Cardiac muscle cell (in vitro differentiated cells and primary cell): ENCODE measurements at regions not wholly inside any gene's neighbourhood (a gene's known extent, or its start where the extent isn't known, plus 50 kb on each side); places are given as distances from the start of the nearest gene placed in this dataset.

Source experiments
- DNase-seq, 2 donors: peaks; one replicate each; pipeline versions ENCODE4 v3.0.0 to v3.0.0-alpha.2; 2010 to 2017; ENCODE audit warnings: low read depth in 1 of 2, low spot score in 1 of 2
- H3K27ac ChIP-seq: fragments of 200-600 bp; sonication (generic); 2 replicates; pipeline ENCODE4 v1.5.1; 2016
- H3K27me3 ChIP-seq: fragments of 200-600 bp; sonication (generic); 2 replicates; pipeline ENCODE4 v1.6.0; 2016; ENCODE audit warnings: control low read depth
- H3K36me3 ChIP-seq: fragments of 200-600 bp; sonication (generic); 2 replicates; pipeline ENCODE4 v1.5.1; 2016; ENCODE audit warnings: control low read depth
- H3K4me1 ChIP-seq: fragments of 200-600 bp; sonication (generic); 2 replicates; pipeline ENCODE4 v1.8.1; 2017; ENCODE audit warnings: low read depth, mild to moderate bottlenecking, mixed run types
- H3K4me3 ChIP-seq: fragments of 200-600 bp; sonication (generic); 2 replicates; pipeline ENCODE4 v1.5.1; 2016; ENCODE audit warnings: mild to moderate bottlenecking
- H3K9me3 ChIP-seq: fragments of 200-600 bp; sonication (generic); 2 replicates; pipeline ENCODE4 v1.5.1; 2017; ENCODE audit warnings: low read depth, mild to moderate bottlenecking, control low read depth
- CTCF ChIP-seq: IDR thresholded peaks from 2 replicates; pipeline ENCODE4 v1.5.1; 2012; ENCODE audit warnings: low read depth, mild to moderate bottlenecking, low read length

GRCh38 chr3:162196964-162197363 is 700.4 kb downstream of the OTOL1 start:
- H3K27me3 ChIP-seq = no peaks in the 10 kb centered on the region
- no peak for TF ChIP-seq CTCF
- H3K9me3 ChIP-seq = no peaks in the 10 kb centered on the region

GRCh38 chr3:162200836-162201235 is 704.2 kb downstream of the OTOL1 start:
- no peaks in the 10 kb centered on the region for H3K27me3 ChIP-seq
- no peak for TF ChIP-seq CTCF
- H3K4me3 ChIP-seq = no peak overlapping the region
- no peak overlapping the region for H3K27ac ChIP-seq
- no peaks in the 10 kb centered on the region for H3K36me3 ChIP-seq
- DNase-seq = peak in 1 of 2 donors; percentile 54
- no peaks in the 10 kb centered on the region for H3K4me1 ChIP-seq
- H3K9me3 ChIP-seq = no peaks in the 10 kb centered on the region

More at GRCh38 chr3:162196964-162197363, 700.4 kb downstream of the OTOL1 start:
- H3K36me3 ChIP-seq = no peaks in the 10 kb centered on the region
- no peak overlapping the region for H3K4me3 ChIP-seq
- H3K27ac ChIP-seq = no peak overlapping the region
- no peak for DNase-seq
- peaks cover 17% of the 10 kb centered on the region for H3K4me1 ChIP-seq

- H3K36me3 ChIP-seq = no peaks in the 10 kb centered on the region
Observed at GRCh38 chr3:162206648-162207047, 710.0 kb downstream of the OTOL1 start.

GRCh38 chr3:162211470-162211869 is 714.9 kb downstream of the OTOL1 start:
- Histone ChIP-seq H3K4me1 (no peaks in the 10 kb centered on the region), H3K27me3 (no peaks in the 10 kb centered on the region), H3K9me3 (no peaks in the 10 kb centered on the region), H3K27ac (no peak overlapping the region), H3K4me3 (no peak overlapping the region), H3K36me3 (no peaks in the 10 kb centered on the region)
- TF ChIP-seq CTCF = no peak
- DNase-seq = no peak

More at GRCh38 chr3:162206648-162207047, 710.0 kb downstream of the OTOL1 start:
- Histone ChIP-seq H3K9me3 (no peaks in the 10 kb centered on the region), H3K27me3 (no peaks in the 10 kb centered on the region), H3K4me3 (no peak overlapping the region), H3K4me1 (no peaks in the 10 kb centered on the region), H3K27ac (no peak overlapping the region)
- TF ChIP-seq CTCF = no peak
- DNase-seq = no peak

GRCh38 chr3:162213196-162213595 is 716.6 kb downstream of the OTOL1 start:
- Histone ChIP-seq H3K27ac (no peak overlapping the region), H3K4me3 (no peak overlapping the region), H3K27me3 (no peaks in the 10 kb centered on the region), H3K4me1 (no peaks in the 10 kb centered on the region), H3K9me3 (no peaks in the 10 kb centered on the region), H3K36me3 (no peaks in the 10 kb centered on the region)
- no peak for DNase-seq
- no peak for TF ChIP-seq CTCF

GRCh38 chr3:162213956-162214355 is 717.3 kb downstream of the OTOL1 start:
- no peaks in the 10 kb centered on the region for H3K4me1 ChIP-seq
- no peak for DNase-seq
- H3K27ac ChIP-seq = no peak overlapping the region
- H3K36me3 ChIP-seq = no peaks in the 10 kb centered on the region
- H3K27me3 ChIP-seq = no peaks in the 10 kb centered on the region
- no peaks in the 10 kb centered on the region for H3K9me3 ChIP-seq
- H3K4me3 ChIP-seq = no peak overlapping the region
- no peak for TF ChIP-seq CTCF
